Calu3 (cell line): ENCODE measurements at regions not wholly inside any gene's neighbourhood (a gene's known extent, or its start where the extent isn't known, plus 50 kb on each side); places are given as distances from the start of the nearest gene placed in this dataset.

Source experiments
- BruUV-seq: library from RNA; stranded (reverse); fragments of 400-500 nt; replicated peaks from 2 replicates; lab custom pipeline; 2021; lab: Mats Ljungman, UMichigan
- CTCF ChIA-PET: fragments of 300-600 bp; sonication (Branson Sonifier 250); formaldehyde crosslinking; loops from one replicate; lab custom pipeline; 2022; ENCODE audit warnings: antibody characterized with exemption; lab: Charles Lee
- DNase-seq: peaks from one replicate; pipeline ENCODE4 v3.0.0; 2022
- H3K27ac Mint-ChIP-seq: one replicate; pipeline ENCODE4 v1.8.0; 2022; ENCODE audit warnings: mixed read lengths; ENCODE audit not compliant: unreplicated experiment
- H3K27me3 Mint-ChIP-seq: one replicate; pipeline ENCODE4 v1.8.0; 2022; ENCODE audit warnings: mixed read lengths; ENCODE audit not compliant: unreplicated experiment
- H3K36me3 Mint-ChIP-seq: one replicate; pipeline ENCODE4 v1.8.0; 2022; ENCODE audit warnings: mild to moderate bottlenecking, moderate library complexity, mixed read lengths; ENCODE audit not compliant: insufficient read depth, unreplicated experiment
- H3K4me1 Mint-ChIP-seq: one replicate; pipeline ENCODE4 v1.8.0; 2022; ENCODE audit warnings: mild to moderate bottlenecking, low read depth, mixed read lengths; ENCODE audit not compliant: unreplicated experiment
- H3K4me3 Mint-ChIP-seq: one replicate; pipeline ENCODE4 v1.8.0; 2022; ENCODE audit warnings: mild to moderate bottlenecking, low read depth, moderate library complexity, mixed read lengths; ENCODE audit not compliant: unreplicated experiment
- H3K9me3 Mint-ChIP-seq: one replicate; pipeline ENCODE4 v1.8.0; 2022; ENCODE audit warnings: low read depth, mixed read lengths; ENCODE audit not compliant: unreplicated experiment
- CTCF ChIP-seq: fragments of 200-600 bp; IDR thresholded peaks from one replicate; pipeline ENCODE4 v1.8.0; 2022; ENCODE audit warnings: antibody characterized with exemption; ENCODE audit not compliant: unreplicated experiment
- intact Hi-C: fragments of 100-400 bp; cut with micrococcal nuclease; formaldehyde crosslinking; loops from one replicate; pipeline ENCODE4 v1.10.0; 2022; ENCODE audit not compliant: unreplicated experiment

- H3K4me1 Mint-ChIP-seq = no peaks in the 10 kb centered on the region
- no TSS peak for BruUV-seq
- CTCF ChIA-PET = no interaction called here
Measured at GRCh38 chr1:60988891-60989290, 93.5 kb upstream of the NFIA start.

GRCh38 chr1:60987904-60988303 is 94.5 kb upstream of the NFIA start:
- CTCF ChIA-PET = no interaction called here
- no peak for TF ChIP-seq CTCF
- Mint-ChIP-seq H3K36me3 (no peaks in the 10 kb centered on the region), H3K27ac (no peak overlapping the region), H3K9me3 (no peaks in the 10 kb centered on the region), H3K4me3 (no peak overlapping the region), H3K27me3 (no peaks in the 10 kb centered on the region), H3K4me1 (no peaks in the 10 kb centered on the region)
- intact Hi-C loops = no loop called here
- no peak for DNase-seq
- no TSS peak for BruUV-seq

More at GRCh38 chr1:60988891-60989290, 93.5 kb upstream of the NFIA start:
- no peak for DNase-seq
- TF ChIP-seq CTCF = no peak
- Mint-ChIP-seq H3K27ac (no peak overlapping the region), H3K9me3 (no peaks in the 10 kb centered on the region), H3K4me3 (no peak overlapping the region), H3K27me3 (no peaks in the 10 kb centered on the region), H3K36me3 (no peaks in the 10 kb centered on the region)
- intact Hi-C loops = no loop called here

GRCh38 chr1:60984062-60984799 is 98.1 kb upstream of the NFIA start:
- Mint-ChIP-seq H3K4me3 (no peak overlapping the region), H3K27me3 (no peaks in the 10 kb centered on the region), H3K4me1 (no peaks in the 10 kb centered on the region), H3K36me3 (no peaks in the 10 kb centered on the region), H3K9me3 (no peaks in the 10 kb centered on the region), H3K27ac (no peak overlapping the region)
- DNase-seq = no peak
- CTCF ChIA-PET = no interaction called here
- TF ChIP-seq CTCF = no peak
- intact Hi-C loops = no loop called here
- BruUV-seq = no TSS peak

- Mint-ChIP-seq H3K9me3 (no peaks in the 10 kb centered on the region), H3K4me3 (no peak overlapping the region), H3K4me1 (no peaks in the 10 kb centered on the region), H3K27ac (no peak overlapping the region), H3K27me3 (no peaks in the 10 kb centered on the region), H3K36me3 (no peaks in the 10 kb centered on the region)
- no peak for TF ChIP-seq CTCF
- DNase-seq = no peak
- intact Hi-C loops = no loop called here
- CTCF ChIA-PET = no interaction called here
- no TSS peak for BruUV-seq
Measured at GRCh38 chr1:60983701-60984061, 98.7 kb upstream of the NFIA start.
